ENCODE measurements at regions not wholly inside any gene's neighbourhood (a gene's known extent, or its start where the extent isn't known, plus 50 kb on each side); places are given as distances from the start of the nearest gene placed in this dataset.

- TF ChIP-seq CTCF (IDR thresholded peaks at IDR 0.05; ENCODE audit: control extremely low read depth, extremely low read depth, low read depth, missing control alignments), result no peak
- POLR2A ChIA-PET, result no interaction called here
- DNase-seq (ENCODE audit: extremely low spot score), result no peak
- CTCF ChIA-PET, result interaction anchor here (1.3 kb wide), 1 partner anchor 10 kb away, joined by 3 read pairs; no protein-coding TSS in a partner anchor
Measured at GRCh38 chr17:77572851-77573250, 385.7 kb upstream of the TNRC6C start.

- ChIA-PET CTCF (no interaction called here), POLR2A (no interaction called here)
- no peak for DNase-seq (ENCODE audit: extremely low spot score)
- no peak for TF ChIP-seq CTCF (IDR thresholded peaks at IDR 0.05; ENCODE audit: control extremely low read depth, extremely low read depth, low read depth, missing control alignments)
Measured at GRCh38 chr17:77577491-77577890, 381.0 kb upstream of the TNRC6C start.

- DNase-seq (ENCODE audit: extremely low spot score), result no peak
- no peak for TF ChIP-seq CTCF (IDR thresholded peaks at IDR 0.05; ENCODE audit: control extremely low read depth, extremely low read depth, low read depth, missing control alignments)
- ChIA-PET POLR2A (no interaction called here), CTCF (no interaction called here)
Measured at GRCh38 chr17:77579131-77579530, 379.4 kb upstream of the TNRC6C start.

GRCh38 chr17:77579682-77580081, 378.8 kb upstream of the TNRC6C start:
- no peak for TF ChIP-seq CTCF (IDR thresholded peaks at IDR 0.05; ENCODE audit: control extremely low read depth, extremely low read depth, low read depth, missing control alignments)
- no peak for DNase-seq (ENCODE audit: extremely low spot score)
- POLR2A ChIA-PET, result no interaction called here
- CTCF ChIA-PET, result no interaction called here

GRCh38 chr17:77580531-77581270, 377.8 kb upstream of the TNRC6C start:
- no peak for TF ChIP-seq CTCF (IDR thresholded peaks at IDR 0.05; ENCODE audit: control extremely low read depth, extremely low read depth, low read depth, missing control alignments)
- ChIA-PET POLR2A (no interaction called here), CTCF (no interaction called here)
- DNase-seq (ENCODE audit: extremely low spot score), result no peak

- ChIA-PET CTCF (no interaction called here), POLR2A (interaction anchor here (0.7 kb wide), 1 partner anchor 29 kb away, joined by 5 read pairs; no protein-coding TSS in a partner anchor)
- TF ChIP-seq CTCF (IDR thresholded peaks at IDR 0.05; ENCODE audit: control extremely low read depth, extremely low read depth, low read depth, missing control alignments), result no peak
- DNase-seq (ENCODE audit: extremely low spot score), result no peak
Measured at GRCh38 chr17:77581480-77581879, 377.0 kb upstream of the TNRC6C start.
